WERI-Rb-1 (cell line): ENCODE measurements at regions not wholly inside any gene's neighbourhood (a gene's known extent, or its start where the extent isn't known, plus 50 kb on each side); places are given as distances from the start of the nearest gene placed in this dataset.

Source experiments
- DNase-seq: peaks from one replicate; pipeline ENCODE4 v3.0.0-alpha.2; 2020
- H3K27ac ChIP-seq: fragments of 250-450 bp; sonication (Bioruptor Pico); 2 replicates; pipeline ENCODE4 v1.5.1; 2020; ENCODE audit warnings: mild to moderate bottlenecking, moderate library complexity
- H3K27me3 ChIP-seq: fragments of 250-450 bp; sonication (Bioruptor Pico); 2 replicates; pipeline ENCODE4 v1.5.1; 2021; ENCODE audit warnings: mild to moderate bottlenecking, low read depth, moderate library complexity; ENCODE audit not compliant: insufficient read depth, severe bottlenecking
- H3K36me3 ChIP-seq: fragments of 250-450 bp; sonication (Bioruptor Pico); 2 replicates; pipeline ENCODE4 v1.5.1; 2020; ENCODE audit warnings: mild to moderate bottlenecking, moderate library complexity
- H3K4me3 ChIP-seq: 2 replicates; pipeline ENCODE4 v1.5.1; 2011; ENCODE audit warnings: low read depth, mild to moderate bottlenecking, control low read depth, low read length
- H3K9me3 ChIP-seq: fragments of 250-450 bp; sonication (Bioruptor Pico); 2 replicates; pipeline ENCODE4 v1.5.1; 2021; ENCODE audit warnings: mild to moderate bottlenecking, moderate library complexity; ENCODE audit not compliant: severe bottlenecking
- CTCF ChIP-seq: IDR thresholded peaks from 2 replicates; pipeline ENCODE4 v1.5.1; 2011; ENCODE audit warnings: low read depth, mild to moderate bottlenecking, control low read depth, inconsistent platforms, low read length

- Histone ChIP-seq H3K27ac (no peak overlapping the region), H3K36me3 (no peaks in the 10 kb centered on the region), H3K27me3 (peaks cover 17% of the 10 kb centered on the region), H3K4me3 (no peak overlapping the region), H3K9me3 (no peaks in the 10 kb centered on the region)
- no peak for TF ChIP-seq CTCF
- DNase-seq, result no peak
Observed at GRCh38 chrX:39324233-39324930, 523.1 kb downstream of the MID1IP1 start.

GRCh38 chrX:39327255-39327654 lies 526.0 kb downstream of the MID1IP1 start:
- Histone ChIP-seq H3K4me3 (no peak overlapping the region), H3K27ac (no peak overlapping the region), H3K36me3 (no peaks in the 10 kb centered on the region), H3K27me3 (peaks cover 15% of the 10 kb centered on the region), H3K9me3 (peaks cover 3% of the 10 kb centered on the region)
- no peak for TF ChIP-seq CTCF
- no peak for DNase-seq

GRCh38 chrX:39327705-39328104 lies 526.4 kb downstream of the MID1IP1 start:
- H3K27ac ChIP-seq, result no peak overlapping the region
- peaks cover 3% of the 10 kb centered on the region for H3K9me3 ChIP-seq
- no peaks in the 10 kb centered on the region for H3K36me3 ChIP-seq
- TF ChIP-seq CTCF, result no peak
- peaks cover 15% of the 10 kb centered on the region for H3K27me3 ChIP-seq
- no peak for DNase-seq
- H3K4me3 ChIP-seq, result no peak overlapping the region

- no peak for DNase-seq
- Histone ChIP-seq H3K27me3 (peaks cover 12% of the 10 kb centered on the region), H3K36me3 (no peaks in the 10 kb centered on the region), H3K27ac (no peak overlapping the region), H3K4me3 (no peak overlapping the region), H3K9me3 (peaks cover 3% of the 10 kb centered on the region)
- no peak for TF ChIP-seq CTCF
Observed at GRCh38 chrX:39328661-39329060, 527.4 kb downstream of the MID1IP1 start.

GRCh38 chrX:39331082-39331704 lies 529.9 kb downstream of the MID1IP1 start:
- no peak overlapping the region for H3K4me3 ChIP-seq
- H3K9me3 ChIP-seq, result peaks cover 3% of the 10 kb centered on the region
- no peak for DNase-seq
- no peak for TF ChIP-seq CTCF
- no peaks in the 10 kb centered on the region for H3K36me3 ChIP-seq
- no peak overlapping the region for H3K27ac ChIP-seq
- H3K27me3 ChIP-seq, result peaks cover 14% of the 10 kb centered on the region
